ENCODE measurements at regions not wholly inside any gene's neighbourhood (a gene's known extent, or its start where the extent isn't known, plus 50 kb on each side); places are given as distances from the start of the nearest gene placed in this dataset.
"Not testable (repeated sequence)": the region's sequence is repeated elsewhere in the genome, so short reads cannot be mapped to it uniquely, and the experiment has no call there.

DNA sequence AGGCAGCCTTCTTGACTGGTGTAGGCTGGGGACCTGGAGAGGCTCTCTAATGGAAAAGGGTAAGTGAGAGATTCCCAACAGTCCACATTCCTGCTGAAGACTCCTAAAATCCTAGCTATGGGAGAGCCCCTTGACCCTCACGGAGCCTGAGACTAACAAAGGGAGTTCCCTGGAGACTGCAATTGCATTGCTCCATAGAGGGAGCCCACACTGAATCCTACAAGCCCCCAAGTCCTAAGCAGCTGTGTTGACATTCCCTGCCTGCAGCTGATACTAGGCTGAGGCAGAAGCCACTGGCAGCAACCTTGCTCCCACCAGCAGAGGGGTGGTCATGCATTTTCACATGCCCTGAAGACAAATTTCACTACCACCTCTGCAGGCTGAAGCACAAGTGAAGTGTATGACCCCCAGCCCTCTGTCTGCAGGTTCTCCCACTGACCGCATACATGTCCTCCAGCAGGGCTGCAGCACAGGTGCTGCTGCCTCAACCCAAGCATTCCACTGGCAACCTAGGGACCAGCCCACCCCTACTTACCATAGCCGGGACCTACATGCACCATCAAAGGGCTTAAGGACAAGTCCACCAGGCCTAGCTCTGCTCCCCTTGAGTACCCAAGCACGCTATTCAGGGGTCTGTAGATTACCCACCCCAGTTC lies 130.3 kb upstream of the SLC13A1 start:
- DNase-seq = no peak
- in situ Hi-C loops (cut with HindIII; ENCODE audit: low pct_ligation_motif_present, low pct_unique_long_range_greater_than_20kb, low sequenced_read_pairs) = no loop called here

DNA sequence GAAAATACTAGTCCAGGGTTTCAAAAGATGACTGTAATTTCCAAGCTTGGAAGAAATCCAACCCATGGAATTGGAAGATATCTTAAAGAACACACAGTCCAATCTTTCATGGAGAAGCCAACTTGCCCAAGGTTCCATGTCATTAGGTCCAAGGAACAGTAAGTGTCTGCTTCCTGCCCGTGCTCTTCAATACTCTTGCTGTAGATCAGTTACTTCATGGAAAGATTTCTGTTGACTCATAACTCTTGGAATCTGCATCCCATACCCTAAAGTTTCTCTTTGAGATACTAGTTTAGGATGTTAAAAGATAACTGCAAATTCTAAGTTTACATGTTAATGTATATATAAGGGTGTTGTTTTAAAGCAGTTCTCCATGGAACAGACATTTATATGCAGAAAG lies 127.9 kb upstream of the SLC13A1 start:
- in situ Hi-C loops (cut with HindIII; ENCODE audit: low pct_ligation_motif_present, low pct_unique_long_range_greater_than_20kb, low sequenced_read_pairs) = no loop called here
- DNase-seq = peak; percentile 57

DNA sequence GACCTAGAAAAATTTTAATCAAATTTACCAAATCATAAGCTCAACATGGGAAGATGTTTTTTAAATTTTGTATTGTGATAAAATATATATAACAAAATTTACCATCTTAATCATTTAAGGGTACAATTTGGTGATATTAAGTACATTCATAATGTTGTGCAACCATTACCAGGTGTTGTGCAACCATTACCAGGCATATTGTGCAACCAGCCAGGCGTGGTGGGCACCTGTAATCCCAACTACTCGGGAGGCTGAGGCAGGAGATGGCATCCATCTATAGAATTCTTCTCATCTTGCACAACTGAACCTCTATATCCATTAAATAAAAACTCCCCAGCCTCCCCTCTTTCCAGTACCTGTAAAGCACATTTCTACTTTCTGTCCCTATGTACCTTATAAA lies 124.5 kb upstream of the SLC13A1 start:
- in situ Hi-C loops (cut with HindIII; ENCODE audit: low pct_ligation_motif_present, low pct_unique_long_range_greater_than_20kb, low sequenced_read_pairs) = no loop called here
- DNase-seq = no peak

DNA sequence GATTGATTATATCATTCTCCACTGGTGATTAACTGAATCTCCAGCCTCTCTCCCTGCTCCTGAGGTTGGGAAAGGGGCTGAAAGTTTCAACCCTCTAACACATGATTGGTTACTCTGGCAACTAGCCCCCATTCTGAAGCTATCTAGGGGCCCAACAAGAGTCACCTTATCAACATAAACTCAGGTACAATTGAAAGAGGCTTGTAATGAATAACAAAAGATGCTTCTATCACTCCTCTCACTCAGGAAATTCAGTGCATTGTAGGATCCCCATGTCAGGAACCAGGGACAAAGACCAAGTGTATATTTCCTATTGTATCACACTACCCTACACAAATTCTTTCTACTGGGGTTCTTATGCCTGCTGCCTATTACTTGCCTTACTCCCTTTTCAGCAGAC lies 123.9 kb upstream of the SLC13A1 start:
- in situ Hi-C loops (cut with HindIII; ENCODE audit: low pct_ligation_motif_present, low pct_unique_long_range_greater_than_20kb, low sequenced_read_pairs) = no loop called here
- no peak for DNase-seq

DNA sequence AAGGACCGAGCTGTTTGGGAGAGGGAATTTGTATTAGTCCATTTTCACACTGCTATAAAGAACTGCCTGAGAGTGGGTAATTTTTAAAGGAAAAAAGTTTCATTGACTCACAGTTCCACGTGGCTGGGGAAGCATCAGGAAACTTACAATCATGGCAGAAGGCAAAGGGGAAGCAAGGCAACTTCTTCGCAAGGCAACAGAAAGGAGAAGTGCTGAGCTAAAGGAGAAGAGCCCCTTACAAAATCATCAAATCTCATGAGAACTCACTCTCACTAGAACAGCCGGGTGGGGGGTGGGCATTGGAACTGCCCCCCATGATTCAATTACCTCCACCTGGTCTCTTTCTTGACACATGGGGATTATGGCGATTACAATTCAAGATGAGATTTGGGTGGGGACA lies 121.8 kb upstream of the SLC13A1 start:
- DNase-seq; in situ Hi-C loops (cut with HindIII; ENCODE audit: low pct_ligation_motif_present, low pct_unique_long_range_greater_than_20kb, low sequenced_read_pairs): not testable (repeated sequence)

DNA sequence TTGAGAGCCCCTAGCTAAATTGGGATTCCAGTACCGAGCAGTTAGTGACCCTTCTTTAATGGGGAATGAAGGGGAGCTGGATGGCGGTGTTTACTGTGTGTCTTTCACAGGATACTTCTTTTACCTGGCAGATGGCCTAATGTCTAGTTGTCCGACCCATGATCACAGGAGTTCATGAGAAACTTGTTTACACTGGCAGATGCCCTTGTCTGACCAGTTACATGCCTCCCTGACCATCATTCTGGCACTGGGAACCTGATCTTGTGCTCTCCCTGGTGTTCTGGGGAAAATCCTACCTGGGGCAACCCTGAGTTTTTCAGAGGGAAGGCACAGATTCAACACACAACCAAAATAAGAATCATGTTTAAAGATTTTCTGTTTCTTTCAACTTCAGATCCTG lies 120.1 kb upstream of the SLC13A1 start:
- in situ Hi-C loops (cut with HindIII; ENCODE audit: low pct_ligation_motif_present, low pct_unique_long_range_greater_than_20kb, low sequenced_read_pairs) = no loop called here
- DNase-seq = no peak

DNA sequence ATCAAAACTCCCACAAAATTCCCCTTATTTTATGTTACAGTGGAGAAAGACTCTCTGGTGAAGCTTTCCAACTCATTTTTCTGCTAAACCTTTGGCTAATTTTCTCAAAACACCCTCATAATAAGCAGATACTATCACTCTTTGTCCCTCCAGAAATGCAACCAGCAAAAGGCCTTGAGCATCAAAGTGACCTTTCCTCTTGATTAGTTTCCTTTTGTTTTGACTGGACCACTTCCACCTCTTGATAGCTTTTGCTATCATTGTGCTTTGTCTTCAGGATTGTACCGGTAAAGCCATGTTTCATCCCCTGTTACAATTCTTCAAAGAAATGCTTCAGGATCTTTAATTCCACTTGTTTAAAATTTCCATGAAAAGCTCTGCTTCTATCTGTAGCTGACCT lies 115.1 kb upstream of the SLC13A1 start:
- in situ Hi-C loops (cut with HindIII; ENCODE audit: low pct_ligation_motif_present, low pct_unique_long_range_greater_than_20kb, low sequenced_read_pairs) = no loop called here

DNA sequence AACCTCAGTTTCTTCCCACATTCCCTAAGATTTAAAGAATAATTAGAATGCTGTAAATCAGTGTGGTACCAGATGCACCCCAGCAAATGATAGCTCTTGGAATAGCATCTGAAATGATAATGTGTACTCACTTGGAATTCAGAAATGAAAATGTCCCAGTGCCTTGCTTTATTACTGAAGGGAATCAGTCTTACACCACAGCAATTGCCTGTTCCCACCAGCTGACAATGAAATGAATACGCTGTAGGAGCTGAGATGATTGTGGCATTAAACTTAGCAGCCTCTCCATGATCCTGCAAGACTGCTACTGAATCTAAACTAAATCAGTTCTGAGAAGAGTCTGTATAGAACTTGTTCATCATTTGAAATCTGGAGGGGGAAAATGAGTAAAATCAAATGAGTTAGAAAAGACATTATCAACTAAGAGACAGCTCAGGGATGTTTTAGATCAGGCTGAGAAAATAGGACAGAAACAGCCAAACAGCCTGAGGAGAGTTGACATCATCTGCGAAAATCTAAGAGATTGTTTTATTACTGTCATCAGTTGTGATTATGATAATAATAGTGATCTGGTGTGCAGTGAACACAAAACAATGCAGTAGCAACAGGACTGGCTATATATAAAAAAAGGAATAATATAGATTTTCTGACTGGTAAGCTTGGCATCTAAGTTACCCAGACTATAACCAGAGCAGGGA lies 108.6 kb upstream of the SLC13A1 start:
- DNase-seq = no peak
- in situ Hi-C loops (cut with HindIII; ENCODE audit: low pct_ligation_motif_present, low pct_unique_long_range_greater_than_20kb, low sequenced_read_pairs) = no loop called here

More for the DNA sequence above, 115.1 kb upstream of the SLC13A1 start:
- DNase-seq = no peak

DNA sequence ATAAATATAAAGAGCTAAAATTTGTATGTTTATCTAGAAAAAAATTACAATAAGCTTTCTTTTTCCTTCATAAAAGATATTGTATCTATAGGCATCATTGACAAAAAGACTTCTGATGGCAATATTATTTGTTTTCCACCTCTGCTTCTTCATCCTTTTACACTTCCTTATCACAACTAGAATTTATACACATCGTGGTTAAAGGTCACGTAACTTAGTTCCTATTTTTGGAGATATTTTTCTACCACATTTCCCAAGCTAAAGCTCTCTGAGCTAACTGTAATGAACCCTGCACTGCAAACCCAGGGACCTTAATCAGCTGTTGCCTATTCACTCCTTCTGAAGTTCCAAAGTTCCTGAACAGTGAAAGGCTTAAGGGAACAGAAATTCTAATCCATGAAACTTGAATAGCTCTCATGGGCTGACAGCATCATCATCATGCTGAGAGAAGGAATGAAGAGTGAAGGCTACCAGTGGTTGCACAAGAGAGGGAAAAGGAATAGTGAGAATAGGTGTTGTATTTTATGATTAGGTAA lies 106.1 kb upstream of the SLC13A1 start:
- DNase-seq = no peak
- in situ Hi-C loops (cut with HindIII; ENCODE audit: low pct_ligation_motif_present, low pct_unique_long_range_greater_than_20kb, low sequenced_read_pairs) = no loop called here

DNA sequence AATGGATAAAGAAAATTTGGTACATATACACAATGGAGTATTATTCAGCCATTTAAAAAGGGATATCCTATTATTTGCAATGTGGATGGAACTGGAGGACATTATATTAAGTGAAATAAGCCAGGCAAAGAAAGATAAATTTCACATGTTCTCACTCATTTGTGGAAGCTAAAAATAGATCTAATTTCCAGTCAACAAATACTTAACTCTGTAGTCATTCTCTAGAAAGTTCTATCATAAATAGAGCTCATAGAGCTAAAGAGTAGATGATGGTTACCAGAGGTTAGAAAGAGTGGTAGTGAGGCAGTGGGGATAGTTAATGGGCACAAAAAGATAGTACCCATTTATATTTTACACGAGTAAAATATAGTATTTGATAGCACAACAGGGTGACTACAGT lies 104.2 kb upstream of the SLC13A1 start:
- DNase-seq = no peak
- in situ Hi-C loops (cut with HindIII; ENCODE audit: low pct_ligation_motif_present, low pct_unique_long_range_greater_than_20kb, low sequenced_read_pairs) = no loop called here

DNA sequence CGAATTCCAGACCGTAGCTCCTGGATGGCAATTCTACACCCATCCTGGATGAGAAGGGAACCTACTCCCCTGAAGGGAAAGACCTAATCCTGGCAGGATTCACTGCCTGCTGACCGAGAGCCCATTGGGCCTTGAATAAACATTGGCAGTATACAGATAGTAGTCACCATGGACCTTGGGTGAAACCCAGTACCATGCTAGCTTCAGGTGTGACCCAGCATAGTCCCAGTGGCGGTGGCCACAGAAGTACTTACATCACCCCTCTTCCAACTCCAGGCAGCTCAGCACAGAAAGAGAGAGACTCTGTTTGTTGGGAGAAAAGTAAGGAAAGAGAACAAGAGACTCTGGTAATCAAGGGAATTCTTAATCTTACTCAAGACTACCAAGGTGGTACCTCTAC lies 97.2 kb upstream of the SLC13A1 start:
- in situ Hi-C loops (cut with HindIII; ENCODE audit: low pct_ligation_motif_present, low pct_unique_long_range_greater_than_20kb, low sequenced_read_pairs) = no loop called here
- no peak for DNase-seq

DNA sequence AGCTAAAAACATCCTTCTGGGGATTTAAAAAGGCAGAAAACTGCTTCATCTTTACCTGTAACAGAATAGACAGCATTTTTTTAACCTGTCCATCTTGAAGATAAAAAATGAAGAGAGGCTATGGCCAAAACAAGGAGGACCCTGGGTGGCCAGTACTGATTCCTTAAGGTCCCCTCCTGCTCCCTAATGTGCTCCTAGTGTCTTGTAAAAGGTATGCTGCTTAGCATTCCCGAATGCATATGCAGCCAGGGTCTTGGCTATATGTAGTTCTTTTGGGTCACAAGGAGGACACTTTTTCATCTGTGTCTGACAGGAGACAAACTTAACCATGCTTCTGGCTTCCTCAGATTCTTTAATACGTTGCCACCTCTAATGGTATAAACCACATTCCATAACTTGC lies 93.9 kb upstream of the SLC13A1 start:
- in situ Hi-C loops (cut with HindIII; ENCODE audit: low pct_ligation_motif_present, low pct_unique_long_range_greater_than_20kb, low sequenced_read_pairs) = no loop called here
- DNase-seq = no peak

DNA sequence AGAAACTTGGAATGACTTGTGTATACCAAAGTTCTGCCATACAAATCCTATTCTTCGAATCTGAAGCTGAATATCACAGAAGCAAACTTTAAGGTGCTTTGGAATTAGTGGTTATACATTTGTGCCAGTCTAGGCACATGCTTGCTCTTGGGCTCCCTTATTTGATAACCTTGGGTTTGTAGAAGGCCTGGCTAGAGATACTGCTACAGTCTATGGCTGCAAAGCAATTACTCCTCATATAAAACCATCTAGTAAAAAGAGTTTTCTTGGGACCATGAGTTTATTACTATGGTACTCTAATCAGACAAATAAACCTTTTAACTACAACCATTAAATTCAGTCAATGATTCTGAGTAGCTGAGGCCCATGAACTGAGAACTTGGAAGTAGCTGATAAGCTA lies 92.5 kb upstream of the SLC13A1 start:
- DNase-seq = no peak
- in situ Hi-C loops (cut with HindIII; ENCODE audit: low pct_ligation_motif_present, low pct_unique_long_range_greater_than_20kb, low sequenced_read_pairs) = no loop called here

DNA sequence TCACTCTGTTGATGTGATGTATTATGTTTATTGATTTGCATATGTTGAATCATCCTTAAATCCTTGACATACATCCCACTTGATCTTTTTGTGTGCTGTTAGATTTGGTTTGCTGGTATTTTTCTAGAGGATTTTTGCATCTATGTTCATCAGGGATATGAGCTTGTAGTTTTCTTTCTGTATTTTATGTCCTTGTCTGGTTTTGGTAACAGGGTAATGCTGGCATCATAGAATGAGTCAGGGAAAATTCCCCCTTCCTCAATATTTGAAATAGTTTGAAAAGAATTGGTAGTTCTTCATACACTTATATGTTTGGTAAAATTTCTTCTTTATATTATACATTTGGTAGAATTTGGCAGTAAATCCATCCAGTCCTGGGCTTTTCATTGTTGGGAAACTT lies 89.4 kb upstream of the SLC13A1 start:
- DNase-seq = no peak
- in situ Hi-C loops (cut with HindIII; ENCODE audit: low pct_ligation_motif_present, low pct_unique_long_range_greater_than_20kb, low sequenced_read_pairs) = no loop called here

DNA sequence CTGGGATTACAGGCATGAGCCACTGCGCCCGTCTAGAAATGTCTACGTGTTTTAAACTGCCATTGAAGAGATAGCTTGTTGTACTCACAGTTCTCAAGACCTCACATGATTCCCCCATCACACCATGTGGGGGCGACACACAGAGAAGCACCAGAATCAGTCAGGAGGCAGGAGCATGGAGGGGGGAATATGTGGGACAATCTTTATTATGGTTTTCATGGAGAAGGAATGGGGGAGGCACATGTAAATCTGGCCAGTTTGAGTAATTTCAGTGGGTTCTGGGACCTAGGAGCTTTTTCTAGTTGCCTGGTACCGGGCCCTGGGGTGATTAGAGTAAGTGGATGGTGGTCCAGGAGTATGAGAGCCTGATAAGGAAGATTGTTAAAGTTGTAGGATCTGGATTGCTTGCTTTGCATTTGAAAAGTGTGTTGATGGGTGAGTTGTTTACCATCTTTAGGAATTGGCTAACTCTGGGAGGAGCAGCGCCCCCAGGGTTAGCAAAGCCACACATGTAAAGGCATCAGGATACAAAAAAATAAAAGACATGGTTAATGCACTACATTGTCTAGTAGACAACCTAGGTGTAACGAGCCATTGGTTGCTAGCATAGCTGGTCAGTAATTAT lies 85.4 kb upstream of the SLC13A1 start:
- peak; percentile 19 for DNase-seq
- in situ Hi-C loops (cut with HindIII; ENCODE audit: low pct_ligation_motif_present, low pct_unique_long_range_greater_than_20kb, low sequenced_read_pairs) = no loop called here

DNA sequence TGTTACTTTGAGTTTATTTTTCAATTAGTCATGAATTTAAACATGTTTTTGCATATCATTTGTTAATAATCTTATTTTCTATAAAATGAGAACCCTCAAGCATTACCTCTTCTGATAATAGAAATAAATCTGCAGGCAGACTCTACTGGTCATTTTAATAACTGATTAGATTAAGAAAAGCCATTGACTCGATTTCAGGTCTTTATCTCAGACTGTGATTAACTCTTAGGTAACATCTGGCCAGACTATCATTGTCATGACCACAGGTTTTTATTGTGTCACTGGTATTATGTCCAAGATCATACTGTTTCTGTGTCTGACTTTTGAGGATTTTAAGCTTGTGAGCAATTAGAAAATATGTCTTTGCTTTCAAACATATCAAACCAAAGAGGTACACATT lies 83.6 kb upstream of the SLC13A1 start:
- in situ Hi-C loops (cut with HindIII; ENCODE audit: low pct_ligation_motif_present, low pct_unique_long_range_greater_than_20kb, low sequenced_read_pairs) = no loop called here
- DNase-seq = no peak

DNA sequence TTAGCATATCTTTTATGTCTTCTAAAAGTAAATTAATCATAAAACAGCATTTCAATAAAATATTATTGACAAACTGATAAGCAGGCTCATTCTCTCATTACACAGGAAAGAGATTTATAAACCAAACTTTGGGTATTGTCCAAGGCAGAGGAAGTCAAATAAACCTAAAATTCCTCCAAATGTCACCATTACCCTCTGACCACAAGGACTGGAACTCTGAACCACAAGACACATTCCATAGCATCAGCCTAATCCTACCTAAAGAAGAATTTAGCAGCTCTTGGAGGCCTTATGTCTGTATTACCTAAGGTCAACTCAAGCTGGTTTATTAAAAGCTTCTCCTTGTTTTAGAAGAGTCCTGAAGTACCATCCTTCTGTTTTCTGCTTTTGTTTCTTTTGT lies 82.4 kb upstream of the SLC13A1 start:
- in situ Hi-C loops (cut with HindIII; ENCODE audit: low pct_ligation_motif_present, low pct_unique_long_range_greater_than_20kb, low sequenced_read_pairs) = no loop called here
- no peak for DNase-seq

DNA sequence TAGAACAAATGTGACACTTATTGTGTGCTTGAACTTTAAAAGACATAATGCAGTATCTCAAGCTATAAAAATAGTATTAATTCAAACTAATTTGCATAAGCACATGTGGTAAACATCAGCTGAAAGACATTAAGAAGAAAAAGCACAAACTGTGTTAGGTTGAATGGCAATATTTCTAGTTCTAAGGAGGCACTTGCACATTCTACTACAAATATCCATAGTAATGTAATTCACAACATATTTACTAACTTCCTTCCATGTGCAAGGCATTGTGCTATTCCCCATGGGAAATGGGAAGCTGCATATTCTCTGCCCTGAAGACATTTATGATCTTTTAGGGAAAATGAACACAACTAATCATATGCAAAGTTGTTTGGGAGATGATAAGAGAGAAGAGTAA lies 80.2 kb upstream of the SLC13A1 start:
- in situ Hi-C loops (cut with HindIII; ENCODE audit: low pct_ligation_motif_present, low pct_unique_long_range_greater_than_20kb, low sequenced_read_pairs) = no loop called here
- no peak for DNase-seq

DNA sequence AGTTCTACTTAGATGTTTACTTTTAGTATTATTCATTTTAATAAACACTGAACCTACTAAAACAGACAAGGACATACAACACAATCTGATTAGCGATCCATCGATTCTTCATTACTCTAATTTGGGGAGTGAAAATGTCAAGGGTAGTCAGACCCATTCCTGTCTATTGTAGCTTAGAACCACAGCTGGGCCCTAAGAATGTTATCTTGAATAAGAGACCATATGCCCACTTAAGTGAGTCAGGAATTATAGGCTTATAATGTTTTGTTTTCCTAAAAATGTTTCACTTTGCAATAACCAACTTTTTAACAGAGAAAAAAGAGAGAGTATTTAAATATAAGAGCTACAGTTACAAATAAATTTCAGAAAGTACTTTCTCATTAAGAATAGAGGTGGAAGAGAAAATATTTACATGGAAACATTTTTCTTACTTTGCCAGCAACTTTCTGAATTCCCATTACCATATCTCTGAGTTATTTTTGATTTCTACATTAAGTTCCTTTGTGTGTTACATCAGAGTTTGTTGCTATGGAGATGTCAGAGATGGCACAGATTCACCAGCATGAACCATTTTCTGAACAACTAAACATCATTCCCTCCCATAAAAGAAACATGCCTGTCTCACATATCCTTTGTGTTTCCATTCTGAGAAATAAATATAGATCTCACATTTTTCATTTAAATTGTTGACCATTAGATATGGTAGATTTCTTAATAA lies 75.4 kb upstream of the SLC13A1 start:
- no peak for DNase-seq
- in situ Hi-C loops (cut with HindIII; ENCODE audit: low pct_ligation_motif_present, low pct_unique_long_range_greater_than_20kb, low sequenced_read_pairs) = no loop called here
